Stimulated activated CD4-positive, alpha-beta T cell treated with anti-CD3 and anti-CD28 coated beads, Interleukin-1b, Interleukin-23, amount 100 ng/mL, for 24 hours (primary cell): ENCODE measurements at regions not wholly inside any gene's neighbourhood (a gene's known extent, or its start where the extent isn't known, plus 50 kb on each side); places are given as distances from the start of the nearest gene placed in this dataset.
"Not testable (repeated sequence)": the region's sequence is repeated elsewhere in the genome, so short reads cannot be mapped to it uniquely, and the experiment has no call there.

ENCODE experiments used
- DNase-seq, 4 experiments: peaks; one replicate each; pipeline ENCODE4 v3.0.0-alpha.2; 2020; ENCODE audit warnings: low read depth in 4 of 4, low spot score in 1 of 4

DNA sequence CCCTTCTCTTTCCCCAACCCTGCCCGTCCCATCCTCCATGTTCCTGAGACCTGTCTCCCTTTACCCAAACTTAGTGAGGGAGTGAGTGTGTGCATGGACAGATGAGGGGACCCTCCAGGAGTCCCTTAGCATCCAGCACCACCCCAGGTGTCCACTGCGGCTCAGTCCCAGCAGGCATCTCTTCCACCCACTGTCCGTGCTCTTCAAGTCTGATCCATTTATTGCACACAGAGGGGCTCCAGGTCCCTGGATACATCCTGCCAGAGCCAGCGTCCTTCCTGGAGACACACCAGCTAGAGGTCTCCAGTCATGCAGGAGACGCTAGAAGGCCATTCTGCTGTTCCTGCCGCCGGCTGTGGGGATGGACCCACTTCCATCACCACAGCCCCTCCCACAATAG is 239.2 kb downstream of the ADGRD1 start:
- DNase-seq = no peak

DNA sequence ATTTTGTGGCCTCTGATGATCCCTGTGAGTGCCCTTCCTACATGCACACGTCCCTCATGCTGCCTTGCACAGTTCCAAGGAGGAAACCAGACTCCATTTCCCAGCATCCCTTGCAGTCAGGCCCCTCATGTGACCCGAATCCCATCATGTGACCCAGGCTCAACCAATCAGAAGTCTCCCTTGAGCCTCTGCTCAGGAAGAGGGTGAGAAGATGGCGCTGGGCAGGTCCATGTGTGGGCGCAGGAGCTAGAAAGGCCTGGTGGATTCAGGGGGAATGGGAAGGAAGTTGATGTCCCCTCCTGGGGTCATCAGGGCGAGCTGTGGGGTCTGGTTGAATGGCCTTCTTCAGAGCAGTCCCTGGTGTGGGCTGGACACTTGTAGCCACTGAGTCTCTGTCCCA is 240.5 kb downstream of the ADGRD1 start:
- DNase-seq = no peak

GRCh38 chr12:131195796-131196195 is 242.1 kb downstream of the ADGRD1 start:
- DNase-seq = no peak

DNA sequence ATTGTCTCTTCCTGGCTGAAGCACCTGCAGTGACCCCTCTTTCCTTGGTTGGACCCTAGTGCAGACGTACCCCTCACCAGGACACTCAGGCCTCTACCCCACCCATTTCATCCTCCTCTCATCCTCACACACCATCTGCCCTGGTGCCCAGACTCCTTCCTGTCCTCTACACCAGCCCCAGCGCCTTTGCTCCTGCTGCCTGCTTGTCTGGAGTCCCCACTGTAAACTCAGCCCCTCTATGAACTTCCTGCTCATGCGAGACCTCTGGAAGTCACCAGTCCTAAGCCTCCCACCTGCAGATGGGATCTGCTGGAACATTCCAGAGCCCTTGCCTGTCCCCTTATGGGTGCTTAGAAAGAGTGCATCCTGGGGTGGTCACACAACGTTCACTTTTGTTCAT is 242.5 kb downstream of the ADGRD1 start:
- DNase-seq = no peak

GRCh38 chr12:131197490-131197889 is 243.8 kb downstream of the ADGRD1 start:
- DNase-seq = no peak

- DNase-seq = no peak
Measured at GRCh38 chr12:131199221-131199620, 245.5 kb downstream of the ADGRD1 start.

GRCh38 chr12:131201912-131202311 is 248.2 kb downstream of the ADGRD1 start:
- DNase-seq = not testable (repeated sequence)

DNA sequence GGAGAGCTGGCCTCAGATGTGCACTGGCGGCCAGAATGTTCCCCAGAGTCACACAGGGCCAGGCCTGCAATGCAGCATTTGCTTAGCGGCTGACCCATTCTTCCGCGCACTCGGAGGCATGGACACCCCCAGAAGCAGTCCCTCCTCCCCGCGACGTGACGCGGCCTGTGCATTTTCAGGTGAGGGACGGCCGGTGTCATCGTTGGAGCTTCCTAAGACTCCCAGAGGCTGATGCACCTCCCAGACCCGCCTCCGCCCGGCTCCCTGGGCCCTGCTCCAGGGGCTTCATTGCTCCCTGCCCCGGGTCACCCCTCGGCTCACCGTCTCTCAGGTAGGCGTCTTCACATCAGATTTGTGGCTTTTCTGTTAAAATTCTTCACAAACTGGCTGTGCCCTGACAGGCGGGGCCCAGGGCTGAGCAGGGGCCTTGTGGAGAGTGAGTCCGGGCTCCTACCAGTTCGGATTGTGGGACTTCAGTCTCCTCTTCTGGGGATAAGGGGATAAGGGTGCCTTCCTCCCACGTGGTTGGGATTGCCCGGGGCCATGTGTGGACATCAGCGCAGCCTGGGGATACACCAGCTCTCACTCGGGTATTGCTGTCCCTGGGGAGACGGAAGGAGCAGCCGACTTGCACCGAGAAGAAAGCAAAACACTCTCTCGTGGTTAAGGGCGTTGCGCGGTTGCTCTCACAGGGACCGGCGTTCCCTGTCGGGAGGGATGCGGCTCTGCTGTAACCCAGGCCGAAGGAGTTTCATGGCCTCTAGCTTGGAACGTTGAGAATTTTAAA is 249.1 kb downstream of the ADGRD1 start:
- DNase-seq = no peak

DNA sequence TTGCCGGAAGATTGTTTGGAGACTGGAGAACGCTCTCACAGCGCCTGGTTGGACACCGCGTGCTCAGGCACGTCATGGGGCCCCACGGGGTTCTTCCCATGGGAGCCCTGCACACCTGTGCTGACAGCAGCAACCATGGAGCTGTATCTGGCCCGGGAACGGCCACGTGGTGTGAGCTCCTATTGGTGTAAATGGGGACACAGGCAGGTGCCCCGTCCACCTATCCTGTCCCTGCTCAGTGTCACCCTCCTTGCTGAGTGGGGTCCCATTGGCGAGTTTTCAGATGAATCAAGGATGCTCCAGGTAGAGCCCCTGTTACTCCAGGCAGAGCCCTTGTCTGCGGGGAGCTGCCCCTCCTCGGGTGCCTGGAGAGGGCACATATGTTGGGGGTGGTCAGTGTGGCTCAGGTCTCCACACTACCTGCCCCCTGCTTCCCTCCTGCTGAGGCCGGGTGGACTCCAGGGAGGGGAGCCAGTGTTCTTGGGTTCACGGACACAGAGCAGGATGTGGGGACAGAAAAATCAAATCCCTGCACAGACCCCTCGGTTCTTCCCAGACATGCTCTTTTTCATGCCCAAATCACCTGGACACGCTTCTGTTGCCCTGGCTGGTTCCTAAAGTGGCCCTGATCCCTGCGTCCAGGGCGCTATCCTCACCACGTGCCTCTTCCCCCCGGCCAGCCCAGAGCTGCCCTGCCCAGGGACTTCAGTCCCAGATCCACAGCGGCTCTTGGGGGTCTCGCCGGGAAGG is 250.1 kb downstream of the ADGRD1 start:
- DNase-seq = no peak

GRCh38 chr12:131204416-131205274 is 250.9 kb downstream of the ADGRD1 start:
- no peak for DNase-seq

- DNase-seq = not testable (repeated sequence)
Measured at GRCh38 chr12:131205275-131205933, 251.7 kb downstream of the ADGRD1 start.

- DNase-seq = not testable (repeated sequence)
Measured at GRCh38 chr12:131206630-131207299, 253.1 kb downstream of the ADGRD1 start.

- DNase-seq = not testable (repeated sequence)
Measured at GRCh38 chr12:131207300-131207660, 253.6 kb downstream of the ADGRD1 start.

DNA sequence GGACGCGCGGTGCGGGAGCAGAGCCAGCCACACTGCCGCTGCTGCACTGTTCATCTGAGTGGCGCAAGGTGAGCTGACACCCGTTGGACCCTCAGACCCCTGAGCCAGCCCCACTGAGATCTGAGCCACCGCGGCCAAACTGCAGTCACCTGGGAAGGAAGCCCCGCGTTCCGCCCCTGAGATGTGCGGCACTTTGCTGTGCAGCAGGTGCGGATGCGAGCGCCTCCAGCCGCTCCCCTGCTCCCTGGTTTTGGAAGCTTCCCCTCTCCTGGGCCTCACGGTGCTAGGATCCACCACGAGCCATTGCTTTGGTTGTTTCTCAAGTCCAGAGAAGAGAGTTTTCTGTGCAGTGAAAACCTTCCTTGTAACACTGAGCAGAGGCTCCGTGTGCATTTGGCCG is 254.1 kb downstream of the ADGRD1 start:
- DNase-seq = not testable (repeated sequence)

GRCh38 chr12:131208425-131208824 is 254.7 kb downstream of the ADGRD1 start:
- no peak for DNase-seq

- no peak for DNase-seq
Measured at GRCh38 chr12:131209082-131210070, 255.7 kb downstream of the ADGRD1 start.

DNA sequence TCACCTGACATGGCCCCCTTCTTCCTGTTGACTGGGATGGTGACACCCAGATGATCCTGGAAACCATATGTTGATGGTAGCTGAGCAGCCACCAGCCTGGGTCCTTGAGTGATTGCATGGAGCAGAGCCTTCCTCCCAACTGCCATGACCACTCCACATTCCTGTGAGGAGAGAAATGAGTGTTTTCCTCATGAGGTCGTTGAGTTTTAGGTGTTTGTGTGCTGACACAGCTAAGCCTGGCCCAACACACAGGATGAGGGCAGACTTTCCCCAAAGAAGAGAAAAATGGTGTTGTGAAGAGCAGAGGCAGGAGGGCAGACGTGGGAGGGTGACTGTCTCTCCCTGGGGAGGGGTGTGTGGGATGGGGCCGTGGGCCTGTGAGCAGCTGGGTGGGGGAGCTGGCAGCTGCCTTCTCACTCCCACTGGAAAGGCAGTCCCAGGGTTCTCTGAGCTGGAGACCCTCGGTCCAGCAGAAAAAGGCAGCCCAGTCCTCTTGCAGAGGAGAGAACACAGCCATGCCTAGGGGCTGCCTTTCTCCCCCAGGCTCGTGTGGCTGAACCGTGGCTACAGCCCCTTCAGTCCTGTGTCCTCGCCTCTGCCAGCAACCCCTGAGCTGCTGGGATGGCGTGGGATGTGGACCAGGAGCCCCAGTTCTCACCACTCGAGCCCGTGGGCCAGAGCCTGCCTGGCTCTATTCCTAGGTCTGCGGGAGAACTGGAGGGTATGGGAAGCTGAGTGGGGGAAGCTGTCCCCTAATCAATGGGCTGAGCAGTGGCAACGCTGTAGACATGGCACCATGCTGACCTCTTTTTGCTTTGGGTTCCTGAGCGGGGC is 257.0 kb downstream of the ADGRD1 start:
- no peak for DNase-seq

DNA sequence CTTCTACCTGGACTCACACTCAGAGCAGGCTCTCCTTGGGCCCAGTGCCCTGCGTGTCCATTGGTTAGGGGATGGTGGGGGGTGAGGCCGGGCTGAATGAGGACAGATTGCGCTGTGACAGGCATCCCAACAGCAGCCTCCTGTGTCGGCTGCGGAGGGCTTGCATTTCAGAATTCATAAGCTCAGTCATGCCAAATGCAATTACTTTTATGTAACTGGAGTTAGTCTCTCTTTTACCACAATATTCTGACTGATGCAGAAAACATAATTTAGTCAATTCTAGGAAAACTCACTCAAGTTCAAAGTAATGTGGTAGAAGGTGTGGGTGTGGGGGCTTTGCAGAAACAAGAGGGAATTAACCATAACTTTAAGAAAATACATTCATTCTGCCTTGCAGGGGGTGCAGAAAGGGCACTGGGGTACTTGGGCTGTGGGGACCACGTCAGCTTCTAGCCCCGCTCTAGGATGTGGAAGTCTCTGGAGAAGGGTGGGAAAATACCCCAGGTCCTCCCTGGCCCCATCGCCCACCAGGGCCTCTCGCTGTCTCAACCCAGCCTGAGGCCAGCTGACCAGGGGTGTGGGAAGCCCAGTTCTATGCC is 257.7 kb downstream of the ADGRD1 start:
- DNase-seq = no peak
